OCI-LY1 (cell line): ENCODE measurements at regions not wholly inside any gene's neighbourhood (a gene's known extent, or its start where the extent isn't known, plus 50 kb on each side); places are given as distances from the start of the nearest gene placed in this dataset.

Experiments used
- CTCF ChIP-seq: fragments of 200-600 bp; sonication (generic), shearing (Covaris generic); IDR thresholded peaks from 2 replicates; pipeline ENCODE4 v1.5.1; 2017; ENCODE audit warnings: mild to moderate bottlenecking, antibody characterized with exemption, low read length, moderate library complexity, mixed read lengths
- EZH2 ChIP-seq: fragments of 200-600 bp; sonication (generic), shearing (Covaris generic); IDR thresholded peaks from 2 replicates; pipeline ENCODE4 v1.8.0; 2017; ENCODE audit warnings: borderline replicate concordance, mixed run types, mild to moderate bottlenecking, antibody characterized with exemption, low read length, moderate library complexity, mixed read lengths

- TF ChIP-seq CTCF, result no peak
- no peak for TF ChIP-seq EZH2
Measured at GRCh38 chrX:915427-916229, 285.0 kb downstream of the SHOX start.
